Smooth muscle cell (in vitro differentiated cells): ENCODE measurements at regions not wholly inside any gene's neighbourhood (a gene's known extent, or its start where the extent isn't known, plus 50 kb on each side); places are given as distances from the start of the nearest gene placed in this dataset.

Experiments
- DNase-seq: peaks from one replicate; lab custom pipeline; 2025; ENCODE audit not compliant: unreplicated experiment; lab: John Stamatoyannopoulos, UW
- H2AFZ ChIP-seq: fragments of 200-600 bp; sonication (generic); 2 replicates; pipeline ENCODE4 v1.6.0; 2016; ENCODE audit warnings: antibody characterized with exemption, low read depth, mild to moderate bottlenecking
- H3F3A ChIP-seq: fragments of 200-600 bp; sonication (generic); 2 replicates; pipeline ENCODE4 v1.6.0; 2017; ENCODE audit warnings: antibody characterized with exemption, low read depth
- H3K27ac ChIP-seq: fragments of 200-600 bp; sonication (generic); 2 replicates; pipeline ENCODE4 v1.5.1; 2016; ENCODE audit warnings: low read depth, mild to moderate bottlenecking
- H3K27me3 ChIP-seq: fragments of 200-600 bp; sonication (generic); 2 replicates; pipeline ENCODE4 v1.6.1; 2016; ENCODE audit warnings: low read depth, mild to moderate bottlenecking
- H3K36me3 ChIP-seq: fragments of 200-600 bp; sonication (generic); 2 replicates; pipeline ENCODE4 v1.5.1; 2016; ENCODE audit warnings: low read depth
- H3K4me1 ChIP-seq: fragments of 200-600 bp; sonication (generic); 2 replicates; pipeline ENCODE4 v1.5.1; 2016; ENCODE audit warnings: low read depth
- H3K4me2 ChIP-seq: fragments of 200-600 bp; sonication (generic); 2 replicates; pipeline ENCODE4 v1.6.0; 2016; ENCODE audit warnings: mild to moderate bottlenecking
- H3K4me3 ChIP-seq: fragments of 200-600 bp; sonication (generic); 2 replicates; pipeline ENCODE4 v1.5.1; 2016; ENCODE audit warnings: mild to moderate bottlenecking
- H3K79me2 ChIP-seq: fragments of 200-600 bp; sonication (generic); 2 replicates; pipeline ENCODE4 v1.6.0; 2016; ENCODE audit warnings: low read depth, mild to moderate bottlenecking
- H3K9ac ChIP-seq: fragments of 200-600 bp; sonication (generic); 2 replicates; pipeline ENCODE4 v1.6.0; 2016; ENCODE audit warnings: low read depth
- H3K9me3 ChIP-seq: fragments of 200-600 bp; sonication (generic); replicated peaks from 2 replicates; pipeline ENCODE4 v1.5.1; 2016; ENCODE audit warnings: low read depth
- H4K20me1 ChIP-seq: fragments of 200-600 bp; sonication (generic); 2 replicates; pipeline ENCODE4 v1.6.0; 2016; ENCODE audit warnings: low read depth
- WGBS: methylation state at CpG from one replicate; pipeline ENCODE4 v1.1.7; 2016; ENCODE audit warnings: low lambda C conversion rate; 5-methylcytosine and 5-hydroxymethylcytosine counted together
- TF ChIP-seq, protein P1 (sequence below): fragments of 200-600 bp; sonication (generic); IDR thresholded peaks from 2 replicates; pipeline ENCODE4 v1.5.1; 2017; ENCODE audit warnings: borderline replicate concordance, mild to moderate bottlenecking, antibody characterized with exemption; ENCODE audit not compliant: insufficient read depth, poor library complexity, severe bottlenecking

DNA sequence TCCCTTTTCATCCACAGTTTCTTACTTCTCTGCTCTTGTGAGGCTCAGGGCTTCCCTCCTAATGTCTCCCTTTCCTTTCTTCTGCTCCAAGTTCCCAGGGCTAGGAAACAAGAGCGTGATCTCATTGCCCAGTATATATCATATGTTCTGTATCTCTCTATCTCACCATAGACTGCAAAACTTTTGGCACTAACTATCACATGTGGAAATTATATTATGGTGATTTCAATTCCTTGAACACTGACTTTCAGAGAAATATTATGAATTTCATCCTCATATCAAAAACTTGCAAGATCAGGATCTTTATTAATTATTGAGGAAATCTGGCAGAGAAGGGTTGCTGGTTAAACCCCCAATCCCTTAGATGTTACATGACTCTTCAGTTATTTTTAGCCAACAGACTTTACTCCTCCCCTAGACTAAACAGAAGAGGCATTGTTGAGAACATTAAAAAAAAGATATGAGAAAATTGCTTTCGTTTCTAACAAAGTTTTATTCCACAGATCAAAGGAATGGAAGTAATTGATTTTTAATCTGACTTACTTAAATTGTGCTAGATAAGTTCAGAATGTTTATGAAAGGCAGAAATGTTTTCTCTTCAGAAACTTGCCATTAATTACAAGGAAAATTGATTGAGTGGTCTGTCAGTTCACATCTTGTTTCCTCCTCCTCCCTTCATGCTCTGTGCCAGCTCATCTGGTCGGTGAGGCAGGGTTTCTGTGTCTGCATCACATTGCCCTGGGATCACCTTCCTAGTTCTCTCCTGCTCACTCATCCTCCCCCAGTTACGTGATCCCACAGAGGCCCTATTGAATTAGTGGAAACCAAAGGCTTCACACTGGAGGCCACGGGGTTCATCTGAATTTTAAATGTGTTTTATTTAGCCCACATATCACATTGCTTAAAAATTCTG lies 378.5 kb downstream of the LMO7 start:
- H4K20me1 ChIP-seq = no peaks in the 10 kb centered on the region
- TF ChIP-seq, protein P1, sequence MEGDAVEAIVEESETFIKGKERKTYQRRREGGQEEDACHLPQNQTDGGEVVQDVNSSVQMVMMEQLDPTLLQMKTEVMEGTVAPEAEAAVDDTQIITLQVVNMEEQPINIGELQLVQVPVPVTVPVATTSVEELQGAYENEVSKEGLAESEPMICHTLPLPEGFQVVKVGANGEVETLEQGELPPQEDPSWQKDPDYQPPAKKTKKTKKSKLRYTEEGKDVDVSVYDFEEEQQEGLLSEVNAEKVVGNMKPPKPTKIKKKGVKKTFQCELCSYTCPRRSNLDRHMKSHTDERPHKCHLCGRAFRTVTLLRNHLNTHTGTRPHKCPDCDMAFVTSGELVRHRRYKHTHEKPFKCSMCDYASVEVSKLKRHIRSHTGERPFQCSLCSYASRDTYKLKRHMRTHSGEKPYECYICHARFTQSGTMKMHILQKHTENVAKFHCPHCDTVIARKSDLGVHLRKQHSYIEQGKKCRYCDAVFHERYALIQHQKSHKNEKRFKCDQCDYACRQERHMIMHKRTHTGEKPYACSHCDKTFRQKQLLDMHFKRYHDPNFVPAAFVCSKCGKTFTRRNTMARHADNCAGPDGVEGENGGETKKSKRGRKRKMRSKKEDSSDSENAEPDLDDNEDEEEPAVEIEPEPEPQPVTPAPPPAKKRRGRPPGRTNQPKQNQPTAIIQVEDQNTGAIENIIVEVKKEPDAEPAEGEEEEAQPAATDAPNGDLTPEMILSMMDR = no peak
- peak overlapping the region; percentile 20 for H3K9ac ChIP-seq
- H3K27ac ChIP-seq = peak overlapping the region; percentile 74
- WGBS = 37% methylated on average over 5 of the region's 5 CpGs
- no peaks in the 10 kb centered on the region for H3K79me2 ChIP-seq
- peaks cover 3% of the 10 kb centered on the region for H3K4me1 ChIP-seq
- peak overlapping the region; percentile 74 for H3K4me2 ChIP-seq
- H3K27me3 ChIP-seq = no peaks in the 10 kb centered on the region
- no peak overlapping the region for H3K4me3 ChIP-seq
- no peak for DNase-seq
- H3K36me3 ChIP-seq = no peaks in the 10 kb centered on the region
- H2AFZ ChIP-seq = peak overlapping the region; percentile 82
- no peaks in the 10 kb centered on the region for H3F3A ChIP-seq
- H3K9me3 ChIP-seq = no peaks in the 10 kb centered on the region

DNA sequence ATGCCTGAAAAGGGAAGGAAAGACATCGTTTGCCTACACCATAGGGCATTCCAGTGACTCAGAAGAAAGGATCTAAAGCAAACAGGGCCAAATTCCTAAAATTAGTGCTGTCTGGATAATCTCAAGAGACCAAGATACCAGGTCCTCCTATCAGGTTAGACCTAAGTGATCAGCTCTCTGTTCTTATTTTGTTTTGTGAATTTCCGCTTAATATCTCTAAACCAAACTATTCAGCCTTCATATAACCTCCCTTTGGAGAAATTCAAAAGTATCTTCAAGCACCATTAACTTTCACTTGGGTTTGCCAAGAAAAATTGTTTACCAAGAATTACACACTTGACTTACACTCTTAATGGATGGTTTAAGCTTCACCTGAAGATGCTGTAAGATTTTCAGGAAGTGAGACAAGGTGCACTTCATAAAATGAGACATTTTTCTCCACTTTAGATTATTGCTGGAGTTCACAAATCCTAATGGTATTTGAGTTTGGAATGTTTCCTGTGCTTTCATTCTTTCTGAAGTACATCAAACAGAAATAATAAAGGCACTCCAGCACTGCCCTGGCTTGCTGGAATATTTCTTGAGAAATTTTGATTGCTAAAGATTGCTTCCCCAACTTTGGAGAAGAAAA lies 376.1 kb downstream of the LMO7 start:
- Histone ChIP-seq H3K4me1 (peaks cover 3% of the 10 kb centered on the region), H3F3A (no peaks in the 10 kb centered on the region), H3K27ac (peak overlapping the region; percentile 59), H3K9ac (no peak overlapping the region), H3K4me3 (no peak overlapping the region), H3K79me2 (no peaks in the 10 kb centered on the region), H4K20me1 (no peaks in the 10 kb centered on the region), H3K27me3 (no peaks in the 10 kb centered on the region), H3K36me3 (no peaks in the 10 kb centered on the region), H3K4me2 (peak overlapping the region; percentile 24), H2AFZ (peak overlapping the region; percentile 65), H3K9me3 (no peaks in the 10 kb centered on the region)
- WGBS = 39% methylated on average over 2 of the region's 2 CpGs
- TF ChIP-seq, protein P1 = no peak
- DNase-seq = no peak

DNA sequence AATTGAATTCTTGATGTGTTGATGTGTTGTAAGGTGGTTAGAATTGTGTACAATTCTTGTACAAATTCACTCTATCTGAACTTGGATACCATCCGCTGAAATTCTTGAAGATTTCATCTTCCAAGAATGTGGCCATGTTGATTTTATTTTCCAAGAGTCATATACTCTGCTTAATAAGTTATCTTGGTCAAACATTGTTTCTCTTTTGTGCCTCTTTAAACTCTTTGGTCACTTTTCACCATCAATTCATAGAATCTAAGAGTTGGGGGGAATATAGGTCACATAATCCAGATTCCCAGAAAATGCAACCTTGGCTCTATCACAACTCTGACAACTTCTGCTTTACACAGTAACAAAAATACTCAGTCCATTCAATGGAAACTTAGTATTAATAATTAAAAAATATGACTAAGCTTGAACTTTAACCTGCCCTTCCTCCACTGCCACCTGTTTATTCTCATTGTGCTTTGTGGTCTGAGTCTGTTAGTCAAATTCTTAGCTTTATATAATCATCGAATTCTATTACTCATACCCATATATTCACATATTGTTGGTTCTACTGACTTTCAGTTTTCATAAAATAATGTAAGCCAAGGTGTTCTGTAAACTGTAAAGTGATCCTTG lies 373.2 kb downstream of the LMO7 start:
- DNase-seq = no peak
- H3K9me3 ChIP-seq = no peaks in the 10 kb centered on the region

More for the DNA sequence above, 373.2 kb downstream of the LMO7 start:
- H3K79me2 ChIP-seq = no peaks in the 10 kb centered on the region
- H3K36me3 ChIP-seq = no peaks in the 10 kb centered on the region
- 89% methylated on average over 2 of the region's 2 CpGs for WGBS
- H3K9ac ChIP-seq = no peak overlapping the region
- H3K4me2 ChIP-seq = no peak overlapping the region
- H3K4me1 ChIP-seq = peaks cover 3% of the 10 kb centered on the region
- H3K27ac ChIP-seq = no peak overlapping the region
- TF ChIP-seq, protein P1 = no peak
- H4K20me1 ChIP-seq = no peaks in the 10 kb centered on the region
- no peaks in the 10 kb centered on the region for H3F3A ChIP-seq
- H2AFZ ChIP-seq = no peak overlapping the region
- no peak overlapping the region for H3K4me3 ChIP-seq
- no peaks in the 10 kb centered on the region for H3K27me3 ChIP-seq
